ENCODE measurements at regions not wholly inside any gene's neighbourhood (a gene's known extent, or its start where the extent isn't known, plus 50 kb on each side); places are given as distances from the start of the nearest gene placed in this dataset.

DNA sequence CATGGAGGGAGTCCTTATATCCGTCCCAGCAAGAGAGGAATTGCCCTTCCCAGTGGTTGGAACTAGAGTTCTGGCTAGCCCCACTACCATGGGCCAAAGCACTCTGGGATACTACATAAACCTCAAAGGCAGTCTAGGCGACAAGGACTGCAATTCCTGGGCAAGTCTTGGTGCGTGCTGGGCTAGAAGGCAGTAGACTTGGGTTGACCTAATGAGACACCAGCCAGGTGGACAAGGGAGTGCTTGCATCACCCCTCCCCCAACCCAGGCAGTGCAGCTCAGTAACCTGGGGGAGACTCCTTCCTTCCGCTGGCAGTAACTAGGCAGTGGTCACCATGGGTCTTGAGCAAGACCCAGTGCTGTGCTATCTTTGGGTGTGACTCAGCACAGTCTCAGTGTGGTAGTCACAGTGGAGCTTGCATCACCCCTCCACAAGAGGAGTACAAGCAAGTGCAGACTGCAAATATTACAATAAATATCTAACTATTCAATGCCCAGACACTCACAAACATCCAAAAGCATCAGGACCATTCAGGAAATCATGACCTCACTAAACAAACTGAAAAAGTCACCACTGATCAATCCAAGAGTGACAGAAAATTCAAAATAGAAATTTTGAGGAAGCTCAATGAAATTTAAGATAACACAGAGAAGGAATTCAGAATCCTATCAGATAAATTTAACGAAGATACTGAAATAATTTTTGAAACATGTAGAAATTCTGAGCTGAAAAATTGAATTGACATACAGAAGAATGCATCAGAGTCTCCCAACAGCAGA lies 84.7 kb upstream of the LYPLAL1 start (continued):
- TF ChIP-seq, protein P1, sequence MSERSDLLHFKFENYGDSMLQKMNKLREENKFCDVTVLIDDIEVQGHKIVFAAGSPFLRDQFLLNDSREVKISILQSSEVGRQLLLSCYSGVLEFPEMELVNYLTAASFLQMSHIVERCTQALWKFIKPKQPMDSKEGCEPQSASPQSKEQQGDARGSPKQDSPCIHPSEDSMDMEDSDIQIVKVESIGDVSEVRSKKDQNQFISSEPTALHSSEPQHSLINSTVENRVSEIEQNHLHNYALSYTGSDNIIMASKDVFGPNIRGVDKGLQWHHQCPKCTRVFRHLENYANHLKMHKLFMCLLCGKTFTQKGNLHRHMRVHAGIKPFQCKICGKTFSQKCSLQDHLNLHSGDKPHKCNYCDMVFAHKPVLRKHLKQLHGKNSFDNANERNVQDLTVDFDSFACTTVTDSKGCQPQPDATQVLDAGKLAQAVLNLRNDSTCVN (CRISPR knock-in tag; IDR thresholded peaks at IDR 0.05), result 0 out of 2 replicates have a peak, but pooled peaks have one; percentile 32
- TF ChIP-seq SAFB2 (IDR thresholded peaks at IDR 0.05; ENCODE audit: borderline replicate concordance, low read depth, low read length, severe bottlenecking) (no peak), TRIM28 (IDR thresholded peaks at IDR 0.05) (peak; percentile 79; the same call in 1 of the 2 replicates), ZNF584 (CRISPR knock-in tag; IDR thresholded peaks at IDR 0.05; ENCODE audit: low read depth) (peak; percentile 86), MCM3 (IDR thresholded peaks at IDR 0.05) (no peak), PHTF2 (CRISPR knock-in tag; IDR thresholded peaks at IDR 0.05) (no peak), RBM22 (IDR thresholded peaks at IDR 0.05; ENCODE audit: low read depth, low read length, poor library complexity, severe bottlenecking) (no peak), RBM15 (IDR thresholded peaks at IDR 0.05; ENCODE audit: insufficient read depth, low read length) (no peak), BRD4 (IDR thresholded peaks at IDR 0.05) (peak; percentile 70; the same call in 1 of the 2 replicates), ZNF778 (CRISPR knock-in tag; IDR thresholded peaks at IDR 0.05) (no peak)
- TF ChIP-seq, protein P2, sequence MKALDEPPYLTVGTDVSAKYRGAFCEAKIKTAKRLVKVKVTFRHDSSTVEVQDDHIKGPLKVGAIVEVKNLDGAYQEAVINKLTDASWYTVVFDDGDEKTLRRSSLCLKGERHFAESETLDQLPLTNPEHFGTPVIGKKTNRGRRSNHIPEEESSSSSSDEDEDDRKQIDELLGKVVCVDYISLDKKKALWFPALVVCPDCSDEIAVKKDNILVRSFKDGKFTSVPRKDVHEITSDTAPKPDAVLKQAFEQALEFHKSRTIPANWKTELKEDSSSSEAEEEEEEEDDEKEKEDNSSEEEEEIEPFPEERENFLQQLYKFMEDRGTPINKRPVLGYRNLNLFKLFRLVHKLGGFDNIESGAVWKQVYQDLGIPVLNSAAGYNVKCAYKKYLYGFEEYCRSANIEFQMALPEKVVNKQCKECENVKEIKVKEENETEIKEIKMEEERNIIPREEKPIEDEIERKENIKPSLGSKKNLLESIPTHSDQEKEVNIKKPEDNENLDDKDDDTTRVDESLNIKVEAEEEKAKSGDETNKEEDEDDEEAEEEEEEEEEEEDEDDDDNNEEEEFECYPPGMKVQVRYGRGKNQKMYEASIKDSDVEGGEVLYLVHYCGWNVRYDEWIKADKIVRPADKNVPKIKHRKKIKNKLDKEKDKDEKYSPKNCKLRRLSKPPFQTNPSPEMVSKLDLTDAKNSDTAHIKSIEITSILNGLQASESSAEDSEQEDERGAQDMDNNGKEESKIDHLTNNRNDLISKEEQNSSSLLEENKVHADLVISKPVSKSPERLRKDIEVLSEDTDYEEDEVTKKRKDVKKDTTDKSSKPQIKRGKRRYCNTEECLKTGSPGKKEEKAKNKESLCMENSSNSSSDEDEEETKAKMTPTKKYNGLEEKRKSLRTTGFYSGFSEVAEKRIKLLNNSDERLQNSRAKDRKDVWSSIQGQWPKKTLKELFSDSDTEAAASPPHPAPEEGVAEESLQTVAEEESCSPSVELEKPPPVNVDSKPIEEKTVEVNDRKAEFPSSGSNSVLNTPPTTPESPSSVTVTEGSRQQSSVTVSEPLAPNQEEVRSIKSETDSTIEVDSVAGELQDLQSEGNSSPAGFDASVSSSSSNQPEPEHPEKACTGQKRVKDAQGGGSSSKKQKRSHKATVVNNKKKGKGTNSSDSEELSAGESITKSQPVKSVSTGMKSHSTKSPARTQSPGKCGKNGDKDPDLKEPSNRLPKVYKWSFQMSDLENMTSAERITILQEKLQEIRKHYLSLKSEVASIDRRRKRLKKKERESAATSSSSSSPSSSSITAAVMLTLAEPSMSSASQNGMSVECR (CRISPR knock-in tag; IDR thresholded peaks at IDR 0.05), result no peak
- TF ChIP-seq, protein P3, sequence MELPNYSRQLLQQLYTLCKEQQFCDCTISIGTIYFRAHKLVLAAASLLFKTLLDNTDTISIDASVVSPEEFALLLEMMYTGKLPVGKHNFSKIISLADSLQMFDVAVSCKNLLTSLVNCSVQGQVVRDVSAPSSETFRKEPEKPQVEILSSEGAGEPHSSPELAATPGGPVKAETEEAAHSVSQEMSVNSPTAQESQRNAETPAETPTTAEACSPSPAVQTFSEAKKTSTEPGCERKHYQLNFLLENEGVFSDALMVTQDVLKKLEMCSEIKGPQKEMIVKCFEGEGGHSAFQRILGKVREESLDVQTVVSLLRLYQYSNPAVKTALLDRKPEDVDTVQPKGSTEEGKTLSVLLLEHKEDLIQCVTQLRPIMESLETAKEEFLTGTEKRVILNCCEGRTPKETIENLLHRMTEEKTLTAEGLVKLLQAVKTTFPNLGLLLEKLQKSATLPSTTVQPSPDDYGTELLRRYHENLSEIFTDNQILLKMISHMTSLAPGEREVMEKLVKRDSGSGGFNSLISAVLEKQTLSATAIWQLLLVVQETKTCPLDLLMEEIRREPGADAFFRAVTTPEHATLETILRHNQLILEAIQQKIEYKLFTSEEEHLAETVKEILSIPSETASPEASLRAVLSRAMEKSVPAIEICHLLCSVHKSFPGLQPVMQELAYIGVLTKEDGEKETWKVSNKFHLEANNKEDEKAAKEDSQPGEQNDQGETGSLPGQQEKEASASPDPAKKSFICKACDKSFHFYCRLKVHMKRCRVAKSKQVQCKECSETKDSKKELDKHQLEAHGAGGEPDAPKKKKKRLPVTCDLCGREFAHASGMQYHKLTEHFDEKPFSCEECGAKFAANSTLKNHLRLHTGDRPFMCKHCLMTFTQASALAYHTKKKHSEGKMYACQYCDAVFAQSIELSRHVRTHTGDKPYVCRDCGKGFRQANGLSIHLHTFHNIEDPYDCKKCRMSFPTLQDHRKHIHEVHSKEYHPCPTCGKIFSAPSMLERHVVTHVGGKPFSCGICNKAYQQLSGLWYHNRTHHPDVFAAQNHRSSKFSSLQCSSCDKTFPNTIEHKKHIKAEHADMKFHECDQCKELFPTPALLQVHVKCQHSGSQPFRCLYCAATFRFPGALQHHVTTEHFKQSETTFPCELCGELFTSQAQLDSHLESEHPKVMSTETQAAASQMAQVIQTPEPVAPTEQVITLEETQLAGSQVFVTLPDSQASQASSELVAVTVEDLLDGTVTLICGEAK (IDR thresholded peaks at IDR 0.05), result peak; percentile 39; the same call in 1 of the 2 replicates
- TF ChIP-seq, protein P3 (CRISPR knock-in tag; IDR thresholded peaks at IDR 0.05), result no peak
